HS-27A (cell line): ENCODE measurements at regions not wholly inside any gene's neighbourhood (a gene's known extent, or its start where the extent isn't known, plus 50 kb on each side); places are given as distances from the start of the nearest gene placed in this dataset.

Experiments
- DNase-seq: peaks from one replicate; pipeline ENCODE4 v3.0.0-alpha.2; 2012; ENCODE audit warnings: low read depth, missing footprints

DNA sequence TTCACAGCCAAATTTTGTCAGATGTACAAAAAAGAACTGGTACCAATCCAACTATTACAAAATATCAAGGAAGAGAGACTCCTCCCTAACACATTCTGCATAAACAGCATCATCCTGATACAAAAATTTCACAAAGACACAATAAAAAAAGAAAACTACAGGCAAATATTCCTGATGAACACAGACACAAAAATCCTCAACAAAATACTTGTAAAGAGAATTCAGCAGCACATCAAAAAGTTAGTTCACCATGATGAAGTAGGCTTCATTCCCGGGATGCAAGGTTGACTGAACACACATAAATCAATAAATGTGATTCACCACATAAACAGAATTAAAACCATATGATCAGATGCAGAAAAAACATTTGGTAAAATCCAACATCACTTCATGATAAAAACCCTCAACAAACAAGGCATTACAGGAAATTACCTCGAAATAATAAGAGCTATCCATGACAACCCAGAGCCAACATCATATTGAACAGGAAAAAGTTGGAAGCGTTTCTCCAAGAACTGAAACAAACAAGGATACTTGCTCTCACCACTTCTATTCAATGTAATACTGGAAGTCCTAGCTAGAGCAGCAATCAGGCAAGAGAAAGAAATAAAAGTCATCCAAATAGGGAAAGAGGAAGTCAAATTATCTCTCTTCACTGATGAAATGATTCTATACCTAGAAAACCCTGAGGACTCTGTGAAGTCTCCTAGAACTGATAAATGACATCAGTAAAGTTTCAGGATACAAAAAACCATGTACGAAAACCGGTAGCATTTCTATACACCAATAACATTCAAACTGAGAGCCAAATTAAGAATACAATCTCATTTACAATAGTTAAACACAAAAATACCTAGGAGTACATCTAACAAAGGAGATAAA is 223.1 kb downstream of the REEP3 start:
- no peak for DNase-seq

DNA sequence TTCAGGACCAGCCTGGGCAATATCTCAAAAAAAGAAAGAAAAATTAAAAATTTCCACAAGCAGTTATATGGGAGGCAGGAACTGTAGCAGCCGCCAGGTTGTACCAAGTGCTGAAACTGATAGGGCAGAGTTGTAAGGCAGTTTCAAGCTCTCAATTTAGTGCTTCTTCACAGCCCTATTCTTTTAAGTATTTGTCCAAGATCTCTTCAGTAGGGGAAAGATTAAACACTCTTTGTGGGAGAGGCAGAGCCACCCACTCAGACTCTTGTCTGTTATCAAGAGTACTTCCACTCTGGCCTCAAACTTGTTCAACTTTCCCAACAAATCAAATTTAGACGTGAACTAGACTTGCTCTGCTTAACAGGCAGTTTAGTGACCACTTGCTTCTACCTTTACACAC is 228.7 kb downstream of the REEP3 start:
- DNase-seq, result no peak

GRCh38 chr10:63751836-63752235 is 230.6 kb downstream of the REEP3 start:
- DNase-seq, result no peak

DNA sequence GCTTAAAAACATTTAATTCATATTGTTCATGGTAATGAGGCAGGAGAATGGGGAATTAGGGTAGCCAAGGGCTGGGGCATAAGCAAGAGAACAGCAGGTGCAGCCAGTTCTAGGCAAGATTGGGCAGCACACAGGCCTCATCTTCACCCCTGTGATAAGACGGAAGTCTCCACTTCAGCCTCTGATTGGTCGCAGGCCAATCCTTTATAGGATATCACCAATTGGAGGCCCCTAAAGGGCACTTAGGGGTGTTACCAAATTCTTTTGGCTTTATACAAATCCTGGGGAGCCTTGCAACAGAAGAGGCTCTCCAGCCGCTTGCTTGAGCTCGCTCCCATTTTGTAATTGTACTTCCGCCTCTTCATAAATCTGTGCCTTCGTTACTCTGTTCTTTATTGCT is 231.1 kb downstream of the REEP3 start:
- no peak for DNase-seq

DNA sequence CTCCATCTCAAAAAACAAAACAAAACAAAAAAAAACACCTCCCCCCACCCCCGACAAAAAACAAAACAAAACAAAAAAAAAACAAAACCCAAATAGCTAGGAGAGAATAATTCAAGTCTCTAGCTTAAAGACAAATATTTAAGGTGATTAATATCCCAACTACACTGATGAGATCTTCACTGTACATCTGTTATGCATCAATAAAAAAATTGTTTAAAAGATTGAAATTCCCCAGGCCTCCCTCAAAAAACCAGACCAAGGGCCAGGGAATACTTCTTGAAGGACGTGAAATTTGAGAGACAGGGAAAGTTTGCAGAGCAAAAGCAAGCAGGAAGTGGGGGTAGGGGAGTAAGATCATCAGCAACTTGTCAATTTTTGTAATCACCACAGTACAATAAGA is 232.6 kb downstream of the REEP3 start:
- no peak for DNase-seq

DNA sequence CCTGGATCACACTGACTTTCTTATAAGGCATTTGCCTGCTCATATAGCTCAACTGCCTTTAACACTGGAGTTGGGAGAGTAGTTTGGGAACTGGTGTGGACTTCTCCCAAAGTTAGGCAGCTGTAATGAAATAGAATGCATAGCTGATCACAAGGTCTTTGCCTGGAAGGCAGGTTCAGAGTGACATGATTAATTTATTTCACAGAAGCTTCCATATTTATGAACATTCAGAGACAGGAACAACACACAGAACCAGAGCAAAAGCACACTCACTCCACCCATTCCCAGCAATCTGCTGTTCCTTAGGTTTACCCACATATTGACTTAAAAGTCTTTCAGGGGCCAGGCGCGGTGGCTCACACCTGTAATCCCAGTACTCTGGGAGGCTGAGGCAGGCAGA is 234.2 kb downstream of the REEP3 start:
- no peak for DNase-seq

DNA sequence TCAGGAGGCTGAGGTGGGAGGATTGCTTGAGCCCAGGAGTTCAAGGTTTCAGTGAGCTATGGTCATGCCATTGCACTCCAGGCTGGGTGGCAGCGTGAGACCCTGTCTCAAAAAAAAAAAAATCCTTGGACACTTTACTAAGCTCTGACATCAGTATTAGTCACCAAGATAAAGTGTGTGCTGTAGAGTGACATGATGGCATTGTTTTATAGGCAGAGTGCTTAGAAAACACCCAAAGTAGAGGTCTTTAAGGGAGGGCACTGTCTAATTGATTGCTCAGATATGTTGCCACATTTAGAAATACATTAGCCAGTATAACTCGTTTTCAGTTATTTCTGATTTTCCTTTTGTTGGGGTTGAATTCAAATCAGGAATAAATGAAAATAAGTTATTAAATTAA is 235.9 kb downstream of the REEP3 start:
- DNase-seq, result no peak

DNA sequence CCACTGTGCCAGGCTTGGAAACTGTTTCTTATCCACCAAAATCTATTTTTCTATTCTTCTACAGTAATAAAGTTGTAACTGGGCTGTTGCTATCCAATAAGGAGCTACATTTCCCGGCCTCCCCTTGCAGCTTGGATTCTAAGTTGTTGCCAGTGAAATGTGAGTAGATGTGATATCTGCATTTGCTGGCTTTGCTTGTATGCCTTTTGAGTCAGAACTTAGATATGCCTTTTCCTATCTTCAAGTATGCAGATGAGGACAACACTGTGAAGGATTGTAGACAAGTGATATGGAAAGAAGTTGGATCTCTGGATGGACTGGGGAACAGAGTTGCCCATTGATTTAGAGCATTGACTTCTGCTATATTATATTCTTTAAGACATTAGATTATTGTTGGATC is 236.9 kb downstream of the REEP3 start:
- DNase-seq, result no peak

GRCh38 chr10:63759335-63759734 is 238.1 kb downstream of the REEP3 start:
- DNase-seq, result no peak

GRCh38 chr10:63760034-63760707 is 239.0 kb downstream of the REEP3 start:
- DNase-seq, result no peak

DNA sequence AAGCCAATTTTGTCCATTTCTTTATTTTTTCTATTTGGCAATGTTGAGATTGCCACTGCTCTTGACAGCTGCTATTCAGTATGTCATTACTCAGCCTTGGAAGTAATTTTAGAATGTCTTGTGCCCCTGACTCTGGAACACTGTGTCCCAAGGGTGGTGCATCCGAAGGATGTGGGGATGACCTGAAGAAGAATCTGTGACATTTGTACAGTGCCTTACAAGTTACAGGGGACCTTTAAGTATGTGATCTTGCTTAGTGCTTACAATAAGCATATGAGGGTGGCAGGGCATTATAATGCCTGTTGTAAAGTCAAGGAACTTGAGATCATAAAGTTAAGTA is 239.5 kb downstream of the REEP3 start:
- DNase-seq, result no peak

- no peak for DNase-seq
Measured at GRCh38 chr10:63761243-63761642, 240.0 kb downstream of the REEP3 start.

DNA sequence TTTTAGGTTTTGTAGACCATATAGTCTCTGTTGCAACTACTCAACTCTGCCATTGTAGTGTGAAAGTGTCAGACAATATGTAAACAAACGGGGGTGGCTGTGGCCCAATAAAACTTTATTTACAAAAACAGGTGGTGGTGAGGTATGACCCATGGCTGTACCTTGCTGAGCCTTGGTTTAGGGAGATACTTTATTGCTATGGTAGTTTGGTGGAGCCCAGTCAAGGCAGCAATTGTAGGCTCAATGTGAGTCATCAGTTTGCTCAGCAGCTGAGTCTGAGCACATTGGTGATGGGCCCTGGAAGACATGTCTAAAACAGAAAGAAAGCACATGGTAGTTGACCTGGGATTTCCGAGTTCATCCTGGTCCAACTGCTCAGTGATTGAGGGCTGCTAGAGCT is 242.5 kb downstream of the REEP3 start:
- DNase-seq, result no peak

- DNase-seq, result no peak
Measured at GRCh38 chr10:63765126-63765525, 243.9 kb downstream of the REEP3 start.

DNA sequence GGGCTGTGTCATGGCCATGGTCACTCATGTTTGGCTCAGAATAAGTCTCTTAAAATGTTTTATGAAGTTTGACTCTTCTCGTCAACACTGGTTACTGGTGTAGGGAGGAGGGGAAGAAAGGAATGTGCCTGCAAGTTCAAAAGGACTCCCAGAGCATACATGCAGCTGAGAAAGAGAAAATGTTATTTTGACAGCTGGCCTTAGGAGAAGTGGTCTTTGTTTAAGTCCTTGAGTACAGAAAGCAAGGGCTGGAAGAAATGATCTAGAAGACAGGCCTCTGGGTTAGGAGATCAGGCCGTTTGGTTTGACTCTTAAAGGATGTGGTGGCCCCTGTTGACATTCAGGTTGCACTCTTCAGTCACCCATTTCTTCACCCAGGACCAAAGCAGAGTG is 245.5 kb downstream of the REEP3 start:
- DNase-seq, result no peak

GRCh38 chr10:63767138-63767801 is 246.1 kb downstream of the REEP3 start:
- DNase-seq, result peak; percentile 11

- DNase-seq, result no peak
Measured at GRCh38 chr10:63769367-63769766, 248.2 kb downstream of the REEP3 start.

GRCh38 chr10:63770523-63770922 is 249.3 kb downstream of the REEP3 start:
- DNase-seq, result no peak

DNA sequence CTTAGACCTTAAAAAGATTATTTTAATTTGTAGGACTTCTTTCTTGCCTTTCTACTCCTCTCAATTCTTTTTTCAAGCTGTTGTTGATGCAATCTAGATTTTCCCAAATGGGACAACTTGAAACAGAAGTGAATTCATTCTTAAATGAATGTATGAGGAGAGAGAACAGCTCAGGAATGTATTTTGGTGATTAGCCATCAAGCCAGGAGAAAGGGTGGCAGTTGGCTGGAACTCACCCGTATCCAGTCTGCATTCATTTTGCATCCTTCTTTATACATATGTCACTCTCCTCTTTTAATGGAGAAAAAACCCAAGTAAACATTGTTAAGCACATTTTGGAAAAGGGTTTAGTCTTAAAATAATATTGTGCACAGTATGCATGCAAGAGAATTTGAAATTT is 251.3 kb downstream of the REEP3 start:
- DNase-seq, result no peak

GRCh38 chr10:63773106-63773505 is 251.9 kb downstream of the REEP3 start:
- DNase-seq, result no peak

- DNase-seq, result no peak
Measured at GRCh38 chr10:63773962-63774361, 252.8 kb downstream of the REEP3 start.

- no peak for DNase-seq
Measured at GRCh38 chr10:63780101-63780500, 258.9 kb downstream of the REEP3 start.

DNA sequence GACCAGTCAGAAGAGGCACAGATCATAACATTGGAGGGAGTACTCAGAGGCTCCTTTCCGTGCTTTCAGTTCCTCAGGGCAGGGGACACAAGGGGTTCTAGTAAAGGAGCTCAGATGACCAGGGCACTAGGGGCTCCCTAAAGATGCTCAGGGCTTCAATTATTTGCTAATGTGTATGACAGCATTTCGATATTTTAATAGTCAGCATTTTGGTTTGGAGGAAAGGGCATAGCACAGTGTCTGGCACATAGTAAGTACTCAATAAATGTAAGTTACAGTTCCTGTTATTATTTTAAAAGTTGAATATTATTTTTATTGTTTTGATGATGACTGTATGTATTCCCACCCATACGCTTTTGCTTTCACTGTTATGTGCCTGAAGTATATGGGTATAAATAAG is 260.0 kb downstream of the REEP3 start:
- no peak for DNase-seq
